ENCODE measurements at regions not wholly inside any gene's neighbourhood (a gene's known extent, or its start where the extent isn't known, plus 50 kb on each side); places are given as distances from the start of the nearest gene placed in this dataset.

- no peak for TF ChIP-seq EZH2 (IDR thresholded peaks at IDR 0.05)
- no peak for TF ChIP-seq POLR2AphosphoS5 (IDR thresholded peaks at IDR 0.05; ENCODE audit: borderline replicate concordance, low read depth, low read length)
These were observed 119.7 kb downstream of the PSMG1 start for GRCh38 chr21:39063517-39063916.
